Memory B cell (primary cell): ENCODE measurements at regions not wholly inside any gene's neighbourhood (a gene's known extent, or its start where the extent isn't known, plus 50 kb on each side); places are given as distances from the start of the nearest gene placed in this dataset.

Source experiments
- ATAC-seq: fragments of 150-1000 bp; cut with Tn5 transposase; 2 replicates; pipeline ENCODE4 v1.10.0; 2021; ENCODE audit warnings: low read depth, mild to moderate bottlenecking, moderate library complexity
- DNase-seq, 2 donors: peaks; one replicate each; pipeline ENCODE4 v3.0.0; 2022; ENCODE audit warnings: low spot score in 2 of 2
- H3K27ac Mint-ChIP-seq: one replicate; pipeline ENCODE4 v1.8.0; 2022; ENCODE audit warnings: mild to moderate bottlenecking, moderate library complexity, mixed read lengths
- H3K27me3 Mint-ChIP-seq: one replicate; pipeline ENCODE4 v1.8.0; 2022; ENCODE audit warnings: mixed read lengths
- H3K36me3 Mint-ChIP-seq: one replicate; pipeline ENCODE4 v1.8.0; 2022; ENCODE audit warnings: mild to moderate bottlenecking, mixed read lengths
- H3K4me1 Mint-ChIP-seq: one replicate; pipeline ENCODE4 v1.8.0; 2022; ENCODE audit warnings: mixed read lengths
- H3K4me3 Mint-ChIP-seq: one replicate; pipeline ENCODE4 v1.8.0; 2022; ENCODE audit warnings: mild to moderate bottlenecking, moderate library complexity, mixed read lengths
- H3K9me3 Mint-ChIP-seq: one replicate; pipeline ENCODE4 v1.8.0; 2022; ENCODE audit warnings: mixed read lengths

- no peaks in the 10 kb centered on the region for H3K4me1 Mint-ChIP-seq
- peaks cover 2% of the 10 kb centered on the region for H3K9me3 Mint-ChIP-seq
- peaks cover 2% of the 10 kb centered on the region for H3K36me3 Mint-ChIP-seq
- H3K27ac Mint-ChIP-seq = no peak overlapping the region
- H3K27me3 Mint-ChIP-seq = peaks cover 2% of the 10 kb centered on the region
- no peak for DNase-seq
- no peak for ATAC-seq
- no peak overlapping the region for H3K4me3 Mint-ChIP-seq
Measured at GRCh38 chr3:127106456-127106855, 86.5 kb upstream of the PRR23E start.

GRCh38 chr3:127107002-127107401, 85.9 kb upstream of the PRR23E start:
- Mint-ChIP-seq H3K36me3 (peaks cover 2% of the 10 kb centered on the region), H3K9me3 (peaks cover 4% of the 10 kb centered on the region), H3K27ac (no peak overlapping the region), H3K27me3 (peaks cover 2% of the 10 kb centered on the region), H3K4me1 (no peaks in the 10 kb centered on the region), H3K4me3 (no peak overlapping the region)
- ATAC-seq (no peak), DNase-seq (no peak)

GRCh38 chr3:127107491-127108375, 85.2 kb upstream of the PRR23E start:
- DNase-seq (no peak), ATAC-seq (no peak)
- Mint-ChIP-seq H3K27ac (no peak overlapping the region), H3K27me3 (peaks cover 2% of the 10 kb centered on the region), H3K9me3 (peaks cover 8% of the 10 kb centered on the region), H3K36me3 (peaks cover 2% of the 10 kb centered on the region), H3K4me3 (no peak overlapping the region), H3K4me1 (no peaks in the 10 kb centered on the region)

- H3K27ac Mint-ChIP-seq = no peak overlapping the region
- ATAC-seq = no peak
- no peaks in the 10 kb centered on the region for H3K4me1 Mint-ChIP-seq
- no peak overlapping the region for H3K4me3 Mint-ChIP-seq
- no peak for DNase-seq
- peaks cover 2% of the 10 kb centered on the region for H3K36me3 Mint-ChIP-seq
- H3K9me3 Mint-ChIP-seq = peaks cover 8% of the 10 kb centered on the region
- peaks cover 2% of the 10 kb centered on the region for H3K27me3 Mint-ChIP-seq
Measured at GRCh38 chr3:127108796-127109195, 84.1 kb upstream of the PRR23E start.

GRCh38 chr3:127110982-127111693, 81.8 kb upstream of the PRR23E start:
- H3K4me1 Mint-ChIP-seq = no peaks in the 10 kb centered on the region
- H3K9me3 Mint-ChIP-seq = peaks cover 8% of the 10 kb centered on the region
- H3K27ac Mint-ChIP-seq = no peak overlapping the region
- H3K27me3 Mint-ChIP-seq = no peaks in the 10 kb centered on the region
- H3K36me3 Mint-ChIP-seq = peaks cover 2% of the 10 kb centered on the region
- no peak overlapping the region for H3K4me3 Mint-ChIP-seq
- DNase-seq = no peak
- no peak for ATAC-seq

GRCh38 chr3:127112796-127113570, 79.9 kb upstream of the PRR23E start:
- DNase-seq = no peak
- Mint-ChIP-seq H3K9me3 (peaks cover 11% of the 10 kb centered on the region), H3K4me1 (no peaks in the 10 kb centered on the region), H3K27ac (no peak overlapping the region), H3K4me3 (no peak overlapping the region), H3K36me3 (peaks cover 2% of the 10 kb centered on the region), H3K27me3 (peaks cover 4% of the 10 kb centered on the region)
- no peak for ATAC-seq

- DNase-seq (no peak), ATAC-seq (no peak)
- Mint-ChIP-seq H3K27me3 (peaks cover 4% of the 10 kb centered on the region), H3K27ac (no peak overlapping the region), H3K4me1 (no peaks in the 10 kb centered on the region), H3K9me3 (peaks cover 11% of the 10 kb centered on the region), H3K4me3 (no peak overlapping the region), H3K36me3 (peaks cover 2% of the 10 kb centered on the region)
Measured at GRCh38 chr3:127113571-127113891, 79.4 kb upstream of the PRR23E start.

- H3K27me3 Mint-ChIP-seq = peaks cover 4% of the 10 kb centered on the region
- H3K9me3 Mint-ChIP-seq = peaks cover 11% of the 10 kb centered on the region
- H3K36me3 Mint-ChIP-seq = peaks cover 2% of the 10 kb centered on the region
- DNase-seq (no peak), ATAC-seq (no peak)
- H3K27ac Mint-ChIP-seq = no peak overlapping the region
- H3K4me1 Mint-ChIP-seq = no peaks in the 10 kb centered on the region
- no peak overlapping the region for H3K4me3 Mint-ChIP-seq
Measured at GRCh38 chr3:127114337-127115070, 78.4 kb upstream of the PRR23E start.

GRCh38 chr3:127115691-127116351, 77.1 kb upstream of the PRR23E start:
- Mint-ChIP-seq H3K27me3 (peaks cover 6% of the 10 kb centered on the region), H3K9me3 (peaks cover 11% of the 10 kb centered on the region), H3K27ac (no peak overlapping the region), H3K4me1 (no peaks in the 10 kb centered on the region), H3K36me3 (peaks cover 2% of the 10 kb centered on the region), H3K4me3 (no peak overlapping the region)
- no peak for ATAC-seq
- no peak for DNase-seq

- Mint-ChIP-seq H3K4me3 (no peak overlapping the region), H3K36me3 (no peaks in the 10 kb centered on the region), H3K4me1 (no peaks in the 10 kb centered on the region), H3K27me3 (peaks cover 9% of the 10 kb centered on the region), H3K9me3 (peaks cover 2% of the 10 kb centered on the region), H3K27ac (no peak overlapping the region)
- ATAC-seq (no peak), DNase-seq (no peak)
Measured at GRCh38 chr3:127118366-127118765, 74.6 kb upstream of the PRR23E start.

GRCh38 chr3:127119693-127120464, 73.1 kb upstream of the PRR23E start:
- Mint-ChIP-seq H3K27ac (no peak overlapping the region), H3K27me3 (peaks cover 14% of the 10 kb centered on the region), H3K36me3 (no peaks in the 10 kb centered on the region), H3K9me3 (peaks cover 2% of the 10 kb centered on the region), H3K4me1 (no peaks in the 10 kb centered on the region), H3K4me3 (no peak overlapping the region)
- ATAC-seq (no peak), DNase-seq (no peak)

GRCh38 chr3:127120851-127121647, 71.9 kb upstream of the PRR23E start:
- ATAC-seq (no peak), DNase-seq (no peak)
- H3K4me1 Mint-ChIP-seq = no peaks in the 10 kb centered on the region
- H3K27me3 Mint-ChIP-seq = peaks cover 17% of the 10 kb centered on the region
- no peaks in the 10 kb centered on the region for H3K36me3 Mint-ChIP-seq
- H3K9me3 Mint-ChIP-seq = peaks cover 2% of the 10 kb centered on the region
- no peak overlapping the region for H3K27ac Mint-ChIP-seq
- no peak overlapping the region for H3K4me3 Mint-ChIP-seq
